Fibroblast of mammary gland (primary cell): ENCODE measurements at regions not wholly inside any gene's neighbourhood (a gene's known extent, or its start where the extent isn't known, plus 50 kb on each side); places are given as distances from the start of the nearest gene placed in this dataset.

Experiments
- DNase-seq: peaks from one replicate; pipeline ENCODE4 v3.0.0-alpha.2; 2010; ENCODE audit warnings: low read depth
- H3K4me3 ChIP-seq: 2 replicates; pipeline ENCODE4 v1.5.1; 2011; ENCODE audit warnings: low read depth, mild to moderate bottlenecking, low read length, moderate library complexity; ENCODE audit not compliant: control insufficient read depth
- TF ChIP-seq, protein P1 (sequence below): conservative IDR thresholded peaks from 2 replicates; pipeline ENCODE4 v1.5.1; 2011; ENCODE audit warnings: low read depth, low read length, inconsistent platforms; ENCODE audit not compliant: control insufficient read depth, insufficient read depth

DNA sequence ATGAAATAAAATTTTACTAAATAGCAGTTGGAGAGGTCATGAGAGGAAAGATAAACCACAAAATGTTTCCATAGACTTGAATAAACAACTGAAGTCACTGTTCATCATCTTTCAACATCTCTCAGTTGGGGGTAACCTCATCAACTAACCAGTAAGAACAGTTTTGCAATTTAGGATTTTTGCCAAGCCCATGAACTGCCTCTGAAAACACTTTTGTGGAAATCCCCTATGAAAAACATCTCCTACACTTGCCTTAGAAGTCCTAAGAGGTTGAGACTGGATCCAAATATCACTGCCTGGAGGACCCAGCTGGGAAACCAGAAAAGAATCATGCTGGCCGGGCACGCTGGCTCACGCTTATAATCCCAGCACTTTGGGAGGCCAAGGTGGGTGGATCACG, 273.1 kb downstream of the C12orf50 start:
- TF ChIP-seq, protein P1, sequence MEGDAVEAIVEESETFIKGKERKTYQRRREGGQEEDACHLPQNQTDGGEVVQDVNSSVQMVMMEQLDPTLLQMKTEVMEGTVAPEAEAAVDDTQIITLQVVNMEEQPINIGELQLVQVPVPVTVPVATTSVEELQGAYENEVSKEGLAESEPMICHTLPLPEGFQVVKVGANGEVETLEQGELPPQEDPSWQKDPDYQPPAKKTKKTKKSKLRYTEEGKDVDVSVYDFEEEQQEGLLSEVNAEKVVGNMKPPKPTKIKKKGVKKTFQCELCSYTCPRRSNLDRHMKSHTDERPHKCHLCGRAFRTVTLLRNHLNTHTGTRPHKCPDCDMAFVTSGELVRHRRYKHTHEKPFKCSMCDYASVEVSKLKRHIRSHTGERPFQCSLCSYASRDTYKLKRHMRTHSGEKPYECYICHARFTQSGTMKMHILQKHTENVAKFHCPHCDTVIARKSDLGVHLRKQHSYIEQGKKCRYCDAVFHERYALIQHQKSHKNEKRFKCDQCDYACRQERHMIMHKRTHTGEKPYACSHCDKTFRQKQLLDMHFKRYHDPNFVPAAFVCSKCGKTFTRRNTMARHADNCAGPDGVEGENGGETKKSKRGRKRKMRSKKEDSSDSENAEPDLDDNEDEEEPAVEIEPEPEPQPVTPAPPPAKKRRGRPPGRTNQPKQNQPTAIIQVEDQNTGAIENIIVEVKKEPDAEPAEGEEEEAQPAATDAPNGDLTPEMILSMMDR = no peak
- peak; percentile 98 for DNase-seq
- no peak overlapping the region for H3K4me3 ChIP-seq

DNA sequence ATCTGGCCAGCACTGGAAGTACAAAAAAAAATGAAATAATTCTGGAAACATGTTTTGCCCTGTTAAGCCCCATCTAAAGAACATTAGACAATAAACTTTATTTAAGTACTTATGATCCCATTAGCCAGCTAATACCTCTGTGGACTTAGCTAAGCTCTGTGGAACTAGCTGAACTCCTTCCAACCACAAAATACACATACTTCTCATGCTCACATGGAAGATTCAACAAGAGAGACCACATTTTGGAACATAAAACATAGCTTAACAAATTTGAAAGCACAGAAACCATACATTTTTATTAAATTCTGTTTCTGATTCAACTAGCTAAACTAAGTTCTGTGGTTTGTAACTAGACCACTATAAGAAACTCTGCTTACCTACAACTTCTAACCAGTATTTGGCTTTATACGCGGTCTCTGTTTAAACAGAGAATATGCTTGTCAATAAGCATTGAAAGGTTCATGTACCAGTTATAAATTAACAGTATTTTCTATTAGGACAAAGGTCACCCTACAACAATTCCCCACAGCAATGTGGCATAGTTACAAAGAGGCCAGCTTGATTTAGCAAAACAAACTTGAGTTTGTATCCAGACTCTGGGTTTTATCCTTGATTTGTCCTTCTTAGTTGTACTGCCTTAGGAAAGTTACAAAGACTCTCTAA, 300.1 kb downstream of the C12orf50 start:
- no peak overlapping the region for H3K4me3 ChIP-seq
- DNase-seq = no peak
- TF ChIP-seq, protein P1 = no peak

DNA sequence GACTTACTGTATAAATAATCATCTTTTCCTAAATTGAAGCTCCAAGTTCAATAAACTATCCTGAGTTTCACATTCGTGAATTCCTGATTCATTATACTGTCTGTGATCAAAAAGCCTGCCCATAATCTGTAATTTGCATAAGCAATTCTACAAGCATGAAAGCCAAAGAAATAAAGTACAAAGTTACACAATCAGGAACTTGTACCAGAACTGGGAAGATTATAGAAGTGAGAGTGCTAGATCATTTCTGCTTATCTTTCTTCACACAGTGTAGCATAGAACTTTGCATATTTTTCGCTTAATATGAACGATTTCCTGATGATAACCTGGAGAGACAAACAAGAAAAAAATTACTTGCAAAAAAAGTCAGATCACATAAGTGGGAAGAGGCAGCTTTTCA, 308.2 kb downstream of the C12orf50 start:
- H3K4me3 ChIP-seq = no peak overlapping the region
- TF ChIP-seq, protein P1 = no peak
- no peak for DNase-seq

- H3K4me3 ChIP-seq = no peak overlapping the region
- DNase-seq = no peak
- TF ChIP-seq, protein P1 = no peak
These were observed 324.8 kb downstream of the C12orf50 start for GRCh38 chr12:87704374-87704773.

DNA sequence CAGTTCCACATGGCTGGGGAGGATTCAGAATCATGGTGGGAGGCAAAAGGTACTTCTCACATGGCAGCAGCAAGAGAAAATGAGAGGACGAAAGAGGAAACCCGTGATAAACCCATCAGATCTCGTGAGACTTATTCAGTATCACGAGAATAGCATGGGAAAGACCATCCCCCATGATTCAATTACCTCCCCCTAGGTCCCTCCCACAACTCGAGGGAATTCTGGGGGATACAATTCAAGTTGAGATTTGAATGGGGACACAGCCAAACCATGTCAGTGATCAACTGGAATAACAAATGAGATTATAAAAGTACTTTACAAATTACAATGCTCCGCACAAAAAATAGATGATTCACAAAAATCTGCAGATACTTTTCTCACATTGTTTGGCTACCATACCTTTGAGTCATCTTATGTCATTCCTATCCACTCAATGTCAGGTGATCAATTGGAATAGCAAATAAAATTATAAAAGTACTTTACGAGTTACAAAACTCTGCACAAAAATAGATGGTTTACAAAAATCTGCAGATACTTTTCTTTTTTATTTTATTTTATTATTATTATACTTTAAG, 338.9 kb downstream of the C12orf50 start:
- TF ChIP-seq, protein P1 = no peak
- no peak overlapping the region for H3K4me3 ChIP-seq
- peak; percentile 10 for DNase-seq

- DNase-seq = no peak
- TF ChIP-seq, protein P1 = no peak
- no peak overlapping the region for H3K4me3 ChIP-seq
These were observed 340.0 kb downstream of the C12orf50 start for GRCh38 chr12:87689196-87689595.
